PC-9 (cell line): ENCODE measurements at regions not wholly inside any gene's neighbourhood (a gene's known extent, or its start where the extent isn't known, plus 50 kb on each side); places are given as distances from the start of the nearest gene placed in this dataset.

Experiments used
- CTCF ChIP-seq: fragments of 200-600 bp; sonication (generic); conservative IDR thresholded peaks from 2 replicates; pipeline ENCODE4 v1.6.1; 2017; ENCODE audit warnings: mixed run types, antibody characterized with exemption, mild to moderate bottlenecking, moderate library complexity
- EZH2 ChIP-seq: fragments of 200-600 bp; sonication (generic); IDR thresholded peaks from 2 replicates; pipeline ENCODE4 v1.8.0; 2017; ENCODE audit warnings: antibody characterized with exemption, low read depth

GRCh38 chr2:104375206-104375605 is 478.7 kb upstream of the POU3F3 start:
- TF ChIP-seq CTCF, result no peak
- no peak for TF ChIP-seq EZH2
